PC-9 (cell line): ENCODE measurements at regions not wholly inside any gene's neighbourhood (a gene's known extent, or its start where the extent isn't known, plus 50 kb on each side); places are given as distances from the start of the nearest gene placed in this dataset.

Source experiments
- BruUV-seq: library from RNA; stranded (reverse); fragments of 400-500 nt; replicated peaks from 2 replicates; lab custom pipeline; 2021; lab: Mats Ljungman, UMichigan
- CTCF ChIA-PET: fragments of 300-600 bp; sonication (Branson Sonifier 250); formaldehyde crosslinking; loops from one replicate; lab custom pipeline; 2022; ENCODE audit warnings: antibody characterized with exemption; lab: Charles Lee
- POLR2A ChIA-PET: fragments of 300-600 bp; sonication (Branson Sonifier 250); formaldehyde crosslinking; loops from one replicate; lab custom pipeline; 2022; ENCODE audit warnings: antibody characterized with exemption; ENCODE audit not compliant: unreplicated experiment; lab: Charles Lee
- DNase-seq, 2 experiments: peaks; one replicate each; pipeline versions ENCODE4 v3.0.0 to v3.0.0-alpha.2; 2015 to 2022; ENCODE audit warnings: mixed read lengths in 1 of 2
- H2AFZ ChIP-seq: fragments of 200-600 bp; sonication (generic); 2 replicates; pipeline ENCODE4 v1.8.1; 2017; ENCODE audit warnings: antibody characterized with exemption
- H3F3A ChIP-seq: fragments of 200-600 bp; sonication (generic); 2 replicates; pipeline ENCODE4 v1.8.1; 2017; ENCODE audit warnings: antibody characterized with exemption, mild to moderate bottlenecking, low read depth; ENCODE audit not compliant: insufficient read depth
- H3K27ac ChIP-seq: fragments of 200-600 bp; sonication (generic); 2 replicates; pipeline ENCODE4 v1.6.1; 2016; ENCODE audit warnings: mixed run types
- H3K27me3 ChIP-seq: fragments of 200-600 bp; sonication (generic); 2 replicates; pipeline ENCODE4 v1.6.1; 2016; ENCODE audit warnings: low read depth, mixed run types; ENCODE audit not compliant: insufficient read depth
- H3K36me3 ChIP-seq: fragments of 200-600 bp; sonication (generic); 2 replicates; pipeline ENCODE4 v1.6.1; 2016; ENCODE audit warnings: low read depth, mixed run types
- H3K4me1 ChIP-seq: fragments of 200-600 bp; sonication (generic); replicated peaks from 2 replicates; pipeline ENCODE4 v1.6.1; 2016; ENCODE audit warnings: mixed run types; ENCODE audit not compliant: insufficient read depth
- H3K4me2 ChIP-seq: fragments of 200-600 bp; sonication (generic); 2 replicates; pipeline ENCODE4 v1.6.1; 2017; ENCODE audit warnings: mixed run types
- H3K4me3 ChIP-seq: fragments of 200-600 bp; sonication (generic); 2 replicates; pipeline ENCODE4 v1.6.1; 2016; ENCODE audit warnings: mixed run types
- H3K79me2 ChIP-seq: fragments of 200-600 bp; sonication (generic); 2 replicates; pipeline ENCODE4 v1.6.1; 2017; ENCODE audit warnings: low read depth, mixed run types
- H3K9me2 ChIP-seq: fragments of 200-600 bp; sonication (generic); 2 replicates; pipeline ENCODE4 v1.8.1; 2017; ENCODE audit warnings: mild to moderate bottlenecking; ENCODE audit not compliant: insufficient read depth
- H3K9me3 ChIP-seq: fragments of 200-600 bp; sonication (generic); 2 replicates; pipeline ENCODE4 v1.8.1; 2016; ENCODE audit warnings: low read depth; ENCODE audit not compliant: insufficient read depth
- H4K20me1 ChIP-seq: fragments of 200-600 bp; sonication (generic); 2 replicates; pipeline ENCODE4 v1.8.1; 2017; ENCODE audit not compliant: insufficient read depth
- CTCF ChIP-seq: fragments of 200-600 bp; sonication (generic); conservative IDR thresholded peaks from 2 replicates; pipeline ENCODE4 v1.6.1; 2017; ENCODE audit warnings: mixed run types, antibody characterized with exemption, mild to moderate bottlenecking, moderate library complexity
- EZH2 ChIP-seq: fragments of 200-600 bp; sonication (generic); IDR thresholded peaks from 2 replicates; pipeline ENCODE4 v1.8.0; 2017; ENCODE audit warnings: antibody characterized with exemption, low read depth
- intact Hi-C: fragments of 100-400 bp; cut with micrococcal nuclease; formaldehyde crosslinking; loops from one replicate; pipeline ENCODE4 v1.10.0; 2022; ENCODE audit not compliant: unreplicated experiment

DNA sequence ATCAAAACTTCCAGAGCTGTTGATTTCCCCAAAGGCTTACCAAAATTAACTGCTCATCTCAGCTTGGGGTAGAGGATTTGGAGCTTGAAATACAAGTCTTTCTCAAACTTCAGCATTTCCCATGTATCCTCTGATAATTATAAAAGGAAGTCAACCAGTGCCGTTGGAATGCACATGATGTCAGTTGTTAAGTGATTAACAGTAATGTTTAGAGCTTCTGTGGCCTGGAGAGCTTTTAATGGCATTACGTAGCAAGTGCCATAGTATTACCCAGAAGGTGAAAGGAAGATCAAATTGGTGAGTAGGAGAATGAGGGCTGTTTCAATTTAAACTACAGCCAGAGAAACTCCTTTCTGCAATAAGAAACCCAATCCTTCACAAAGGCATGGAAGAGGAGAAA is 62.5 kb upstream of the PTPRR start:
- POLR2A ChIA-PET: no interaction called here
- H3F3A ChIP-seq: no peaks in the 10 kb centered on the region
- no peaks in the 10 kb centered on the region for H3K9me3 ChIP-seq
- TF ChIP-seq EZH2 (no peak), CTCF (no peak)
- CTCF ChIA-PET: no interaction called here
- no peaks in the 10 kb centered on the region for H3K79me2 ChIP-seq
- H3K27me3 ChIP-seq: no peaks in the 10 kb centered on the region
- H2AFZ ChIP-seq: no peak overlapping the region
- no peak overlapping the region for H3K27ac ChIP-seq
- no peak for DNase-seq
- BruUV-seq: no TSS peak
- intact Hi-C loops: no loop called here
- H4K20me1 ChIP-seq: no peaks in the 10 kb centered on the region
- H3K4me1 ChIP-seq: no peaks in the 10 kb centered on the region
- H3K36me3 ChIP-seq: no peaks in the 10 kb centered on the region
- H3K4me3 ChIP-seq: no peak overlapping the region
- no peak overlapping the region for H3K4me2 ChIP-seq
- H3K9me2 ChIP-seq: no peaks in the 10 kb centered on the region

- H3K4me3 ChIP-seq: no peak overlapping the region
- no peaks in the 10 kb centered on the region for H3F3A ChIP-seq
- H3K27ac ChIP-seq: no peak overlapping the region
- H3K9me2 ChIP-seq: no peaks in the 10 kb centered on the region
- no peak for DNase-seq
- H3K9me3 ChIP-seq: no peaks in the 10 kb centered on the region
- H3K36me3 ChIP-seq: no peaks in the 10 kb centered on the region
- no peak overlapping the region for H2AFZ ChIP-seq
- ChIA-PET POLR2A (no interaction called here), CTCF (no interaction called here)
- H3K27me3 ChIP-seq: no peaks in the 10 kb centered on the region
- intact Hi-C loops: no loop called here
- no peak for TF ChIP-seq CTCF
- no peak for TF ChIP-seq EZH2
- no peaks in the 10 kb centered on the region for H3K4me1 ChIP-seq
- H3K79me2 ChIP-seq: no peaks in the 10 kb centered on the region
- no TSS peak for BruUV-seq
- no peaks in the 10 kb centered on the region for H4K20me1 ChIP-seq
- H3K4me2 ChIP-seq: no peak overlapping the region
Observed at GRCh38 chr12:70982286-70982685, 61.7 kb upstream of the PTPRR start.

DNA sequence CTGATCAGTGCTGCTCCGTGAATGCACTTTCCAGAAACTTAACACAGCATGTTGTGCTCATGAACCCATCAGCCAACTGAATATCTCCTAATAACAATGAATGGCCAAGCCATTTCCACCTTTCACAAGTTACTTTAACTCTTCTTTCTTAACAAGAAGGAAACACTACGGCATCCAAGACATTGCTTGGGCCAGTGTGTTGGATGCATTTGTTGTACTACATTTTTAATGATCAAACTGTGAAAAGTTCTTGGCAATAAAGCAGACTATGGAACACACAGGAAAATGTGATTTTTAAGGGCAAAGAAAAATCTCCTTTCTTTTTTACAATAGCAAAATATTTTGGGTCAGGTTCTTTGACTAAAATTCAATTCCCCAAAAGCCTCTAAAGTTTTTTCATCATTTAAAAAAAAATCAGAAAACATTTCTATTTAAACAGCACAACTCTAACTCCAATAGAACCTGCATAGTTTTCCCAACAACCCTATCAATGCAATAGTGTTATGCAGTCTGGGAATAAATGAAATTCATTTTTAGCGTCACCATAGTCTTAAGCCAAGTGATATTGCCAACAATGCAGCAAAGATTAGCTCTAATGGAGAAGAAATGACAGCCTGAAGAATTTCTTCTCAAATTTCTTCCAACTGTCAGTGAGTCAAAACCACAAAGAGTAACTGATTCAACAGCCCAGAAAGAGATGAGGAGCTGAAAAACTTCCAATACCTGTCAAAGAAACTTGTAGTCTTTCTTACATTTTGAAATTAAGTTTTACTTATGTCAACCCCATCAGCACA is 50.7 kb upstream of the PTPRR start:
- TF ChIP-seq EZH2: no peak
- no peak for TF ChIP-seq CTCF

More for the DNA sequence above, 50.7 kb upstream of the PTPRR start:
- no peaks in the 10 kb centered on the region for H4K20me1 ChIP-seq
- H3F3A ChIP-seq: no peaks in the 10 kb centered on the region
- no peaks in the 10 kb centered on the region for H3K4me1 ChIP-seq
- H3K9me2 ChIP-seq: no peaks in the 10 kb centered on the region
- H3K27ac ChIP-seq: no peak overlapping the region
- no peaks in the 10 kb centered on the region for H3K9me3 ChIP-seq
- no TSS peak for BruUV-seq
- DNase-seq: no peak
- POLR2A ChIA-PET: no interaction called here
- no peak overlapping the region for H3K4me3 ChIP-seq
- no peak overlapping the region for H3K4me2 ChIP-seq
- H3K27me3 ChIP-seq: no peaks in the 10 kb centered on the region
- intact Hi-C loops: no loop called here
- H3K79me2 ChIP-seq: no peaks in the 10 kb centered on the region
- CTCF ChIA-PET: no interaction called here
- no peaks in the 10 kb centered on the region for H3K36me3 ChIP-seq
- H2AFZ ChIP-seq: peak overlapping the region; percentile 49; the same call in 1 of the 2 replicates
